AG04450 (cell line): ENCODE measurements at regions not wholly inside any gene's neighbourhood (a gene's known extent, or its start where the extent isn't known, plus 50 kb on each side); places are given as distances from the start of the nearest gene placed in this dataset.
"Not testable (repeated sequence)": the region's sequence is repeated elsewhere in the genome, so short reads cannot be mapped to it uniquely, and the experiment has no call there.

Source experiments
- CTCF ChIA-PET: fragments of 300-600, 350-600 bp; formaldehyde crosslinking; extraction: SDS; loops from one replicate; lab custom pipeline; 2022; ENCODE audit warnings: antibody characterized with exemption, inconsistent platforms; lab: Charles Lee
- POLR2A ChIA-PET: fragments of 350-600 bp; formaldehyde crosslinking; extraction: SDS; loops from one replicate; lab custom pipeline; 2021; ENCODE audit warnings: antibody characterized with exemption, inconsistent platforms; lab: Yijun Ruan, JAX
- DNase-seq: peaks from one replicate; pipeline ENCODE4 v3.0.0-alpha.2; 2011; ENCODE audit warnings: low read depth, low spot score
- H3K27ac ChIP-seq: one replicate; pipeline ENCODE4 v1.5.1; 2012; ENCODE audit warnings: low read depth, low read length, control low read depth
- H3K27me3 ChIP-seq: one replicate; pipeline ENCODE4 v1.6.0; 2012; ENCODE audit warnings: low read length; ENCODE audit not compliant: control insufficient read depth, insufficient read depth
- H3K4me3 ChIP-seq: 2 replicates; pipeline ENCODE4 v1.5.1; 2011; ENCODE audit warnings: mild to moderate bottlenecking, low read depth, low read length, control low read depth
- H3K9me3 ChIP-seq: 2 replicates; pipeline ENCODE4 v1.5.1; 2012; ENCODE audit warnings: low read length; ENCODE audit not compliant: control insufficient read depth, insufficient read depth
- TF ChIP-seq, protein P1 (sequence below): IDR thresholded peaks from 2 replicates; pipeline ENCODE4 v1.5.1; 2011; ENCODE audit warnings: low read depth, low read length, control low read depth, inconsistent platforms

DNA sequence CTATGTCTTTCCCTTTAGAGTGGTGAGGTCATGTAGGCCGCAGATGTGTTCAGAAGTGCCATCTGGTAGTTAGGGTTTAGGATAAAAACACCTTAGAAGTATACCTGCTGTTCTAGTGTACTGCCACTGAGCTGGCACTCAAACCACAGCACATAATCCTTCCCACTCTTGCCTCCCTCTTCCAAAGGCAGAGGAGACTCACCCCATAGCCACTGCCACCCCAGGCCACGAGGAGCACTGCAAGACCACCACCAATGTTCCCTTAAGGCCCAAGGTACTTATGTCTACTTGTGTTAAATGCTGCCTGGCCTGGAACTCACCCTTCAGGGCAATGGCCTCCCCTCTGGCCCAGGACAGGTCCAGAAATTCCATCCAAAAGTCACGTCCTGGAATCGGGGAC lies 379.5 kb upstream of the EDIL3 start:
- POLR2A ChIA-PET: no interaction called here
- TF ChIP-seq, protein P1, sequence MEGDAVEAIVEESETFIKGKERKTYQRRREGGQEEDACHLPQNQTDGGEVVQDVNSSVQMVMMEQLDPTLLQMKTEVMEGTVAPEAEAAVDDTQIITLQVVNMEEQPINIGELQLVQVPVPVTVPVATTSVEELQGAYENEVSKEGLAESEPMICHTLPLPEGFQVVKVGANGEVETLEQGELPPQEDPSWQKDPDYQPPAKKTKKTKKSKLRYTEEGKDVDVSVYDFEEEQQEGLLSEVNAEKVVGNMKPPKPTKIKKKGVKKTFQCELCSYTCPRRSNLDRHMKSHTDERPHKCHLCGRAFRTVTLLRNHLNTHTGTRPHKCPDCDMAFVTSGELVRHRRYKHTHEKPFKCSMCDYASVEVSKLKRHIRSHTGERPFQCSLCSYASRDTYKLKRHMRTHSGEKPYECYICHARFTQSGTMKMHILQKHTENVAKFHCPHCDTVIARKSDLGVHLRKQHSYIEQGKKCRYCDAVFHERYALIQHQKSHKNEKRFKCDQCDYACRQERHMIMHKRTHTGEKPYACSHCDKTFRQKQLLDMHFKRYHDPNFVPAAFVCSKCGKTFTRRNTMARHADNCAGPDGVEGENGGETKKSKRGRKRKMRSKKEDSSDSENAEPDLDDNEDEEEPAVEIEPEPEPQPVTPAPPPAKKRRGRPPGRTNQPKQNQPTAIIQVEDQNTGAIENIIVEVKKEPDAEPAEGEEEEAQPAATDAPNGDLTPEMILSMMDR: no peak

DNA sequence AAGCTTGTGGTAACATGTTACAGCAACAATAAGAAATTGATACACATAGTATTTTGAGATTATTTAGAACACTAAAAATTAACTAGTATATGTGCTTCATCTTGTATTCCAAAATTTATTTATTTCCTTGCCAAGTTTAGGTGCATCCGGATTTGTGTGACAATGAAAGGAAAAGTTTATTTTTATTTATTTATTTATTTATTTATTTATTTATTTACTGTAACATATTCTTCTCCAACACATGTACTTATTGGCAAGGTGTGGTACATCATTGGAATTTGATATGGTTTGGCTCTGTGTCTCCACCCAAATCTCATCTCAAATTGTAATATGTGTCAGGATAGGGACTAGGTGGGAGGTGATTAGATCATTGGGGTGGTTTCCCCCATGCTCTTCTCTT lies 373.3 kb upstream of the EDIL3 start:
- H3K27ac ChIP-seq: no peak overlapping the region
- ChIA-PET CTCF (no interaction called here), POLR2A (no interaction called here)
- no peaks in the 10 kb centered on the region for H3K27me3 ChIP-seq
- TF ChIP-seq, protein P1: no peak
- H3K4me3 ChIP-seq: no peak overlapping the region
- DNase-seq: no peak
- no peaks in the 10 kb centered on the region for H3K9me3 ChIP-seq

More for the DNA sequence above, 379.5 kb upstream of the EDIL3 start:
- CTCF ChIA-PET: no interaction called here
- H3K9me3 ChIP-seq: no peaks in the 10 kb centered on the region
- no peak overlapping the region for H3K4me3 ChIP-seq
- H3K27me3 ChIP-seq: no peaks in the 10 kb centered on the region
- DNase-seq: no peak
- no peak overlapping the region for H3K27ac ChIP-seq

DNA sequence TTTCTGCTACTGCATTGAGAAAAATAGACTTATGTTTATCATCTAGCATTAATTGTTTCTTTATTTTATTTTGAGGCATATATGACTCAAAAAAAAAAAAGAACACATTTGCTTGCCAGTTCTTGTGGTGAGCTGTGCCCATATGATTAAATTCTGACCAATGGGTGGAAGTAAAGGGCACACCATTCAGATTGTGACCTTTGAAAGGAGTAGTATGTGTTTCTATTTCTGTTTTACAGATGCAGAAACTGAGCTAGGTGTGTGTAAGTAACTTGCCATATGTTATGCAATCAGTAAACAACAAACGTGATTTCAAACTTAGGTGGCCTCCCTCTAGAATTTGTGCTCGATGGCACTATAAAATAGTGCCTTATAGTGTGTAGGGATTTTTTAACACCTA lies 368.1 kb upstream of the EDIL3 start:
- CTCF ChIA-PET: interaction anchor here (0.7 kb wide), 1 partner anchor 511 kb away, joined by 4 read pairs; no protein-coding TSS in a partner anchor
- TF ChIP-seq, protein P1: no peak
- no peak for DNase-seq
- H3K27me3 ChIP-seq: no peaks in the 10 kb centered on the region
- no peak overlapping the region for H3K27ac ChIP-seq
- no peaks in the 10 kb centered on the region for H3K9me3 ChIP-seq
- POLR2A ChIA-PET: no interaction called here
- no peak overlapping the region for H3K4me3 ChIP-seq

DNA sequence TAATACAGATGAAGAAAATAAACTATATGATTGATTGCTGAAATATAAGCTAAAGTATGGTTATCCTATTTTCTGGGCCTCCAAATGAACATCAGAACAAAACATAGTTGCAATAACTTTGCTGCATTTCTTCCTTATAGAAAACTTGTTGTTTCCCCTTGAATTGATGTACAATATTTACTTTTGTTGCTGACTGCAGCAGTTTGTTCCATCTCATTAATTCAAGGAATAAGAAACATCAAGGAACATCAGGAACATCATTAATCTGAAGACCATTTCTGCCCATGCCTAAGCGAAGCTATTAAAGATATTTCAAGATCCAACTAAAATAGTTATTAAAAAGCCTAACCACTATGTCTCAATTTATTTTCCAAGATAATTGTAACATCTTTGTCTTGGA lies 363.6 kb upstream of the EDIL3 start:
- TF ChIP-seq, protein P1: no peak
- DNase-seq: no peak
- POLR2A ChIA-PET: no interaction called here
- H3K4me3 ChIP-seq: no peak overlapping the region
- no peaks in the 10 kb centered on the region for H3K9me3 ChIP-seq
- no peaks in the 10 kb centered on the region for H3K27me3 ChIP-seq
- H3K27ac ChIP-seq: no peak overlapping the region
- CTCF ChIA-PET: no interaction called here

DNA sequence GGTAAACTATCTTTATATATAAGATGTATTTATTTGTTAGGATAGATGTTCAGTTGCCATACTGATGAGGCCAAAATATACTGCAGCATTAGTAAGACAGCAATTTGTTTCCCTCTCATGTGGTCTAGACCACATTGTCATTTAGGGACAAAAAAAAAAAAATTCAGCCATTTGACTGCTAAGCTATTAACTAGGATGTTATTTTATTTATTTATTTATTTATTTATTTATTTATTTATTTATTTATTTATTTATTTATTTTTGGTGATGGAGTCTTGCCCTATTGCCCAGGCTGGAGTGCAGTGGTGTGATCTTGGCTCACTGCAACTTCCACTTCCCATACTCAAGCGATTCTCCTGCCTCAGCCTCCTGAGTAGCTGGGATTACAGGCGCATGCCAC lies 361.6 kb upstream of the EDIL3 start:
- H3K9me3 ChIP-seq, DNase-seq, CTCF ChIA-PET, H3K4me3 ChIP-seq, H3K27ac ChIP-seq, H3K27me3 ChIP-seq, POLR2A ChIA-PET: not testable (repeated sequence)

DNA sequence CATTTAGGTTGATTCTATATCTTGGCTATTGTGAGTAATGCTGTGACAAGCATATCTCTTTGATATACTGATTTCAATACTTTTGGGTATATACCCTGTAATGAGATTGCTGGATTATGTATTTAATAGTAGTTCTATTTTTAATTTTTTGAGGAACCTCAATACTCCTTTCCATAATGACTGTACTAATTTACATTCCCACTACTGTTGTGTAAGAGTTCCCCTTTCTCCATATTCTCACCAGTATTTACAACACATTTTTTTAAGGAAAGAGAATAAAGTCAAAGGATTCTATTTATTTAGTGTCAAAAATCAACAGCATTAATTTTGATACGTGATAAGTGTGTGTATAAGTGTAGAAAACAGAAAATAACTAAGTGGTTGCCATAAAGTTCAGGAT lies 356.4 kb upstream of the EDIL3 start:
- Histone ChIP-seq H3K27ac (no peak overlapping the region), H3K4me3 (no peak overlapping the region), H3K9me3 (no peaks in the 10 kb centered on the region), H3K27me3 (no peaks in the 10 kb centered on the region)
- CTCF ChIA-PET: no interaction called here
- TF ChIP-seq, protein P1: no peak
- POLR2A ChIA-PET: no interaction called here
- no peak for DNase-seq
